ENCODE measurements at regions not wholly inside any gene's neighbourhood (a gene's known extent, or its start where the extent isn't known, plus 50 kb on each side); places are given as distances from the start of the nearest gene placed in this dataset.

- H3K27ac ChIP-seq (ENCODE audit: poor library complexity, severe bottlenecking), result no peak overlapping the region
- no peaks in the 10 kb centered on the region for H3K36me3 ChIP-seq (ENCODE audit: low read depth)
- no peaks in the 10 kb centered on the region for H3K9me3 ChIP-seq (ENCODE audit: severe bottlenecking)
- H3K27me3 ChIP-seq (ENCODE audit: insufficient read depth, poor library complexity, severe bottlenecking), result no peaks in the 10 kb centered on the region
- DNase-seq (ENCODE audit: low spot score) (no peak), ATAC-seq (ENCODE audit: low read depth) (no peak)
- TF ChIP-seq CTCF (IDR thresholded peaks at IDR 0.05; ENCODE audit: poor library complexity, severe bottlenecking), result no peak
- H3K4me3 ChIP-seq (ENCODE audit: severe bottlenecking), result no peak overlapping the region
- no peaks in the 10 kb centered on the region for H3K4me1 ChIP-seq (ENCODE audit: insufficient read depth, poor library complexity, severe bottlenecking)
Measured at GRCh38 chr18:60556326-60556725, 183.8 kb upstream of the MC4R start.

GRCh38 chr18:60560071-60560470, 187.5 kb upstream of the MC4R start:
- DNase-seq (ENCODE audit: low spot score) (no peak), ATAC-seq (ENCODE audit: low read depth) (no peak)
- Histone ChIP-seq H3K4me3 (ENCODE audit: severe bottlenecking) (no peak overlapping the region), H3K4me1 (ENCODE audit: insufficient read depth, poor library complexity, severe bottlenecking) (no peaks in the 10 kb centered on the region), H3K27me3 (ENCODE audit: insufficient read depth, poor library complexity, severe bottlenecking) (no peaks in the 10 kb centered on the region), H3K27ac (ENCODE audit: poor library complexity, severe bottlenecking) (no peak overlapping the region), H3K36me3 (ENCODE audit: low read depth) (no peaks in the 10 kb centered on the region), H3K9me3 (ENCODE audit: severe bottlenecking) (no peaks in the 10 kb centered on the region)
- TF ChIP-seq CTCF (IDR thresholded peaks at IDR 0.05; ENCODE audit: poor library complexity, severe bottlenecking), result no peak

GRCh38 chr18:60563082-60563481, 190.5 kb upstream of the MC4R start:
- Histone ChIP-seq H3K9me3 (ENCODE audit: severe bottlenecking) (no peaks in the 10 kb centered on the region), H3K36me3 (ENCODE audit: low read depth) (no peaks in the 10 kb centered on the region), H3K4me1 (ENCODE audit: insufficient read depth, poor library complexity, severe bottlenecking) (no peaks in the 10 kb centered on the region), H3K4me3 (ENCODE audit: severe bottlenecking) (no peak overlapping the region), H3K27me3 (ENCODE audit: insufficient read depth, poor library complexity, severe bottlenecking) (no peaks in the 10 kb centered on the region), H3K27ac (ENCODE audit: poor library complexity, severe bottlenecking) (no peak overlapping the region)
- no peak for DNase-seq (ENCODE audit: low spot score)
- TF ChIP-seq CTCF (IDR thresholded peaks at IDR 0.05; ENCODE audit: poor library complexity, severe bottlenecking), result no peak
- ATAC-seq (ENCODE audit: low read depth), result no peak

GRCh38 chr18:60568220-60568619, 195.6 kb upstream of the MC4R start:
- H3K27me3 ChIP-seq (ENCODE audit: insufficient read depth, poor library complexity, severe bottlenecking), result no peaks in the 10 kb centered on the region
- no peak for ATAC-seq (ENCODE audit: low read depth)
- DNase-seq (ENCODE audit: low spot score), result no peak
- H3K4me1 ChIP-seq (ENCODE audit: insufficient read depth, poor library complexity, severe bottlenecking), result no peaks in the 10 kb centered on the region
- H3K36me3 ChIP-seq (ENCODE audit: low read depth), result no peaks in the 10 kb centered on the region
- H3K9me3 ChIP-seq (ENCODE audit: severe bottlenecking), result no peaks in the 10 kb centered on the region
- H3K27ac ChIP-seq (ENCODE audit: poor library complexity, severe bottlenecking), result no peak overlapping the region
- TF ChIP-seq CTCF (IDR thresholded peaks at IDR 0.05; ENCODE audit: poor library complexity, severe bottlenecking), result no peak
- no peak overlapping the region for H3K4me3 ChIP-seq (ENCODE audit: severe bottlenecking)

GRCh38 chr18:60570172-60570571, 197.6 kb upstream of the MC4R start:
- H3K4me3 ChIP-seq (ENCODE audit: severe bottlenecking), result no peak overlapping the region
- DNase-seq (ENCODE audit: low spot score) (no peak), ATAC-seq (ENCODE audit: low read depth) (no peak)
- no peaks in the 10 kb centered on the region for H3K9me3 ChIP-seq (ENCODE audit: severe bottlenecking)
- H3K27ac ChIP-seq (ENCODE audit: poor library complexity, severe bottlenecking), result no peak overlapping the region
- H3K4me1 ChIP-seq (ENCODE audit: insufficient read depth, poor library complexity, severe bottlenecking), result no peaks in the 10 kb centered on the region
- no peaks in the 10 kb centered on the region for H3K27me3 ChIP-seq (ENCODE audit: insufficient read depth, poor library complexity, severe bottlenecking)
- H3K36me3 ChIP-seq (ENCODE audit: low read depth), result no peaks in the 10 kb centered on the region
- no peak for TF ChIP-seq CTCF (IDR thresholded peaks at IDR 0.05; ENCODE audit: poor library complexity, severe bottlenecking)
